Stimulated activated naive B cell treated with anti-CD40 and anti-IgM and Interleukin-4, amounts not matched to agents 10 μg/mL and 1 μg/mL and 100 μg/mL, for 72 hours (primary cell): ENCODE measurements at regions not wholly inside any gene's neighbourhood (a gene's known extent, or its start where the extent isn't known, plus 50 kb on each side); places are given as distances from the start of the nearest gene placed in this dataset.
A peak's percentile ranks its signal among the peaks of the same experiment; 100 is the strongest.

ENCODE experiments used
- ATAC-seq, 2 donors: fragments of 150-1000 bp; cut with Tn5 transposase; replicated peaks; 2 replicates each; pipeline ENCODE4 v1.10.0; 2021; ENCODE audit warnings: moderate library complexity in 1 of 2
- DNase-seq: peaks from one replicate; pipeline ENCODE4 v3.0.0; 2021
- H3K27ac Mint-ChIP-seq: one replicate; pipeline ENCODE4 v1.8.0; 2022; ENCODE audit warnings: mild to moderate bottlenecking, mixed read lengths
- H3K27me3 Mint-ChIP-seq, 2 donors: one replicate each; pipeline ENCODE4 v1.8.0; 2022; ENCODE audit warnings: mixed read lengths in 2 of 2
- H3K36me3 Mint-ChIP-seq, 2 donors: one replicate each; pipeline ENCODE4 v1.8.0; 2022; ENCODE audit warnings: mixed read lengths in 2 of 2, mild to moderate bottlenecking in 1 of 2
- H3K4me1 Mint-ChIP-seq, 2 donors: one replicate each; pipeline ENCODE4 v1.8.0; 2022; ENCODE audit warnings: mixed read lengths in 2 of 2, mild to moderate bottlenecking in 1 of 2
- H3K4me3 Mint-ChIP-seq, 2 donors: one replicate each; pipeline ENCODE4 v1.8.0; 2022; ENCODE audit warnings: mild to moderate bottlenecking in 2 of 2, mixed read lengths in 2 of 2, moderate library complexity in 1 of 2
- H3K9me3 Mint-ChIP-seq, 2 donors: one replicate each; pipeline ENCODE4 v1.8.0; 2022; ENCODE audit warnings: mixed read lengths in 2 of 2, mild to moderate bottlenecking in 1 of 2

DNA sequence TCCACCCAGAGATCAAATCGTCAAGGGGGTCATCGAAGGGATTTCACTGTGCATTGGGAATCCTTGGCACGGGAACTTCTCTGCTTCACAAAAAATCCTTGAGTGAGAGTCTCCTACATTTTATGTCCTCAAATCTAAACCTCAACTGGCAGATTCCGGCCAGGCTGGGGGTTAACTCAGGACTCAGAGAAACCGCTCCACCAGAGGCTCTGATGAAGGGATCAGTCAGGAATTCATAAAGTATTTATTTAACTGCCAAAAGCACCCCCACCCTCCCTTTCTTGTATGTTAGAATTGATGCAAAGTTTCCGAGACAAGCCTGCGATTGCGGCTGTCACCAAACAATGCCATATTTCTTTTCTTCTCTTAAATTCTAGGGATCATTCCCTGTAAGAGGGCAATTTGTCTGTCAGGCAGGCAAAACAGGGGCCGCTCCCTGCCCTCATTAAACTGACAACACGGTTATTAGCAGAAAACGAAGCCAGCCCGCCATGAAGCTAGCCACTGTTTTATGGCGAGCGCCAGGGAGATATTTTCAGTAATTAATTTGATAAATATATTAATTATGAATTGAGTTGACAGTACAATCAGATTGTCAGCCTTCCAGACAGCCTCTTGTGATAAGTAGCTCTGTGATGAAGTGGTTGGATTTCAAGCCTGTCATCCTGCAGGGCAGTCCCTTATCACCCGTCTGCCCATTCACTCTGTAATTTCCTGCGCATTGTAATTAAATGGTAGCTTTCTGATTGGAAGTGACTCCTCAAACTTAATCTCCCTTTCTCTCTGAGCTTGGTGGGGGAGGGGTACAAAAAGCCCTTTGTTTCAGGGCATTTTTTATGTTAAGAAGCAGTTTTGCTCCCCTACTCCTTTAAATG is 153.0 kb upstream of the GPR26 start:
- peaks cover 10 to 14% of the 10 kb centered on the region in 2 donors for H3K27me3 Mint-ChIP-seq
- H3K4me3 Mint-ChIP-seq = no peak overlapping the region
- H3K36me3 Mint-ChIP-seq = peaks cover 0 to 4% of the 10 kb centered on the region in 2 donors
- ATAC-seq (no peak), DNase-seq (no peak)
- H3K4me1 Mint-ChIP-seq = peaks cover 0 to 4% of the 10 kb centered on the region in 2 donors
- H3K27ac Mint-ChIP-seq = no peak overlapping the region
- no peaks in the 10 kb centered on the region for H3K9me3 Mint-ChIP-seq

GRCh38 chr10:123513870-123514269 is 152.3 kb upstream of the GPR26 start:
- Mint-ChIP-seq H3K36me3 (peaks cover 0 to 4% of the 10 kb centered on the region in 2 donors), H3K9me3 (no peaks in the 10 kb centered on the region), H3K27me3 (peaks cover 10 to 14% of the 10 kb centered on the region in 2 donors), H3K4me1 (peaks cover 0 to 3% of the 10 kb centered on the region in 2 donors), H3K27ac (no peak overlapping the region), H3K4me3 (no peak overlapping the region)
- ATAC-seq (no peak), DNase-seq (no peak)

DNA sequence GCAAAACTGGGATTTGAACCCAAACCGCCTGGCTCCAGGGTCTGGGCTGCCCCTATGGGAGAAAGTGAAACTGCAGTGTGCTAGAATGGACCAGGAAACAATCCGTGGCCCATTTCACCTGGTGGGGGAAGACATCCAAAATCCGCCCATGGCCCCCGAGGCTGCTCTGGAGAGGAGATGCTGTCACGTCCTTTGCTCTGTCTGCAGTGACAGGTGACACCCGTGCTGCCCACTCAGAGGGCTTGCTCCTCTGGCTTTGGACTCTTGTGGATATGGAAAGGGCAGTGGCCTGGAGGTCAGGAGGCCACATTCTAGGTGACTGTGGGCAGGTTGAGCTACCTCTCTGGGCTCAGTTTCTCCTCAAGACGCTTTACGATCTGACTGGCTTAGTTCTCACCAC is 151.2 kb upstream of the GPR26 start:
- Mint-ChIP-seq H3K27me3 (peaks cover 10 to 14% of the 10 kb centered on the region in 2 donors), H3K4me3 (no peak overlapping the region), H3K9me3 (no peaks in the 10 kb centered on the region), H3K4me1 (peaks cover 0 to 3% of the 10 kb centered on the region in 2 donors), H3K36me3 (no peaks in the 10 kb centered on the region), H3K27ac (no peak overlapping the region)
- DNase-seq (no peak), ATAC-seq (no peak)

- Mint-ChIP-seq H3K27ac (no peak overlapping the region), H3K36me3 (no peaks in the 10 kb centered on the region), H3K4me1 (peaks cover 0 to 3% of the 10 kb centered on the region in 2 donors), H3K27me3 (peaks cover 10 to 14% of the 10 kb centered on the region in 2 donors), H3K4me3 (no peak overlapping the region), H3K9me3 (no peaks in the 10 kb centered on the region)
- DNase-seq (no peak), ATAC-seq (no peak)
These were observed 150.5 kb upstream of the GPR26 start for GRCh38 chr10:123515661-123516060.

DNA sequence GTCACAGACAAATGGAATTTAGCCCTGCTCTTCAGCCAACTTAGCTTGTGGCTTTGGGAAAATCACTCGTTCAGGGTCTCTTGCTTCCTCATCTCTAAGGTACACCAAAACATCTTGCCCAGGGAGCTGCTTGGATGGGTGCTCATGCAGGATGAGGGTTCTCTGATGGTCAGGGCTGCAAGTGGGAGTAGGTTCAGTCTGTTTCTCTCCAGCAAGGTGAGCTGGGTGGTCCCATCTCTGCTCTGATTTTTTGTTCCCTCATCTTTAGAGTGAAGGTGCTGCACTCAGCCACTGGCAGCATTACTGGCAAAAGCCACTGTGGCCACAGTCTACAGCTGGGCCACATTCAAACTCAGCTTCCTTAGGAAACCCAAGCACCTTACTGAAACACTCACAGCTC is 149.9 kb upstream of the GPR26 start:
- Mint-ChIP-seq H3K9me3 (no peaks in the 10 kb centered on the region), H3K27ac (no peak overlapping the region), H3K4me3 (no peak overlapping the region), H3K4me1 (peaks cover 0 to 3% of the 10 kb centered on the region in 2 donors), H3K36me3 (no peaks in the 10 kb centered on the region), H3K27me3 (peaks cover 10 to 14% of the 10 kb centered on the region in 2 donors)
- ATAC-seq (no peak), DNase-seq (no peak)

DNA sequence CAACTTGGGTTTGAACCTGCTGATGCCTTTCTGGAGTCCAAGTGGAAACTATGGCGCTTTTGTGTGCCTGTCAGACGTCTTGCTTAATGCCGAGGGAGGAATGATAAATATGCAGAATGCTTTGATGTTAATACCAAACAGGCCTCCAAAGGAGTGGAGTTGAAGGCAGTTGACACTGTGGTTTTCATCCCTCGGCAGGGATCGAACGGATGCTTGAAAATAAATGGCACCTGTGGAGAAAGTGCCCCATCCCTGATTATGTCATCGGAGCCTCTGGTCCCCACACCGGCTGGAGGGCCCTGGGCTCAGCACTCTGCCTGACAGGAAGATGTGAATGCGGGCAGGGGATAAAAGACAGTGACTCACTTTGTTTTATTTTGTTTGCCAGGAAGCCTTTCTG is 148.7 kb upstream of the GPR26 start:
- no peaks in the 10 kb centered on the region for H3K36me3 Mint-ChIP-seq

DNA sequence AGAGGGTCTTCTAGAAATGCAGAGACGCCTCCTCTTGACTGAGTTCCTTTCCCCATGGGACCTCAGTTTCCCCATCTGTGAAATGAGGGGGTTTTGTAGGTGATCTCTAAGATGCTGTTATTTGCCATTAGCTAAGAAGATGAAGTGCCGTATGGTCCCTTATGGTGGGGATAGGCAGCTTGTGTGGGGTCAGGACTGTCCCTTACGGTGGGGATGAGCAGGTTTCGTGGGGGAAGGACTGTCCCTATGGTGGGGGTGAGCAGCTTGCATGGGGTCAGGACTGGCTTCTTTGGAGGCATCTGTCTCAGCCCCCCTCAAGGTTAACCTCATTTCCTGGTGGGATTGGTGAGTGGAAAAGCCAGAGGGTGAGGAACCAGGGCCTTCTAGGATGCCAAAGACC is 148.3 kb upstream of the GPR26 start:
- no peak overlapping the region for H3K4me3 Mint-ChIP-seq
- DNase-seq (no peak), ATAC-seq (no peak)
- H3K4me1 Mint-ChIP-seq = peaks cover 4 to 7% of the 10 kb centered on the region in 2 donors
- peaks cover 10 to 14% of the 10 kb centered on the region in 2 donors for H3K27me3 Mint-ChIP-seq
- no peak overlapping the region for H3K27ac Mint-ChIP-seq
- H3K36me3 Mint-ChIP-seq = no peaks in the 10 kb centered on the region
- no peaks in the 10 kb centered on the region for H3K9me3 Mint-ChIP-seq

More for the DNA sequence above, 148.7 kb upstream of the GPR26 start:
- H3K4me3 Mint-ChIP-seq = no peak overlapping the region
- no peaks in the 10 kb centered on the region for H3K9me3 Mint-ChIP-seq
- no peak for ATAC-seq
- H3K27ac Mint-ChIP-seq = no peak overlapping the region
- H3K27me3 Mint-ChIP-seq = peaks cover 10 to 14% of the 10 kb centered on the region in 2 donors
- DNase-seq = no peak
- H3K4me1 Mint-ChIP-seq = peaks cover 0 to 3% of the 10 kb centered on the region in 2 donors

GRCh38 chr10:123518765-123519164 is 147.4 kb upstream of the GPR26 start:
- Mint-ChIP-seq H3K27ac (no peak overlapping the region), H3K4me1 (peaks cover 6 to 9% of the 10 kb centered on the region in 2 donors), H3K27me3 (peaks cover 10 to 14% of the 10 kb centered on the region in 2 donors), H3K36me3 (no peaks in the 10 kb centered on the region), H3K4me3 (no peak overlapping the region), H3K9me3 (no peaks in the 10 kb centered on the region)
- DNase-seq (no peak), ATAC-seq (no peak)

DNA sequence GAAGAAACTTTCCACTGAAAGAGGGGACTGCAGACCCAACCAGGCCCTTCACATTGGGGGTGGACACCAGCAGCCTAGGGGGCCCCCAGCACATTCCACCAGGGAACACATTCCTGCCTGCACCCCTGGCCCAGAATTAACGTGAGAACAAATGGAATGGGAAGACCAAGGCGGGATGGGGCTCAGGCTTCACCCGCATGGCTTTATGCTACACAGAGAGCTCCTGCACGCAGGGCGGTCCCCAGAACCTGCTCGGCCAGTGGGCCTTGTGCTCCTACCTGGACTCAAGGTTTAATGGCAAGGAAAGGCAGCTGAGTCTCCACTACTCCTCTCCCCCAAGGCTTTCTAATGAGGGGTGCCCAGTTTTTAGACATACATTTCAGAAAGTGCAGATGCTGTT is 146.3 kb upstream of the GPR26 start:
- H3K27ac Mint-ChIP-seq = no peak overlapping the region
- H3K36me3 Mint-ChIP-seq = no peaks in the 10 kb centered on the region
- DNase-seq (no peak), ATAC-seq (no peak)
- H3K27me3 Mint-ChIP-seq = peaks cover 10 to 11% of the 10 kb centered on the region in 2 donors
- H3K4me3 Mint-ChIP-seq = no peak overlapping the region
- no peaks in the 10 kb centered on the region for H3K9me3 Mint-ChIP-seq
- H3K4me1 Mint-ChIP-seq = peaks cover 6 to 9% of the 10 kb centered on the region in 2 donors

DNA sequence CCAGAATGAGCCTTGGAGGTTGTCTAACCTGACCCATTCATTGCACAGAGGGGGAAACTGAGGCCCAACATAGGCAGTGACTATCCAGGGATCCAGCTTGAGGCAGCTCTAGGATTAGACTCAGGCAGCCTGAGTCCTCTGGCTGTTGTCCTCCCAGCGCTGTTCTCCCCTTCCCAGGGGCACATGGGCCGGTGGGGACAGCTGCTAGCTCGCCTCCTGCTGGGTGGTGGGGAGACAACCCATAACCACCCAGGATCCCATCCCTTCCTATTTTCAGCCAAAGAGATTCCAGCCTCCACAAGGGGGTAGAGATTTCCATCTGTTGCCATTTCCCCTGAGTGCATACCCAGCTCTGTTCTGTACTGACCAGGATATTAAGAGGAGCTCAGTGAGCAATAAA is 145.1 kb upstream of the GPR26 start:
- Mint-ChIP-seq H3K4me3 (no peak overlapping the region), H3K4me1 (peaks cover 6 to 9% of the 10 kb centered on the region in 2 donors), H3K27me3 (peaks cover 1 to 3% of the 10 kb centered on the region in 2 donors), H3K36me3 (no peaks in the 10 kb centered on the region), H3K9me3 (no peaks in the 10 kb centered on the region), H3K27ac (no peak overlapping the region)
- ATAC-seq (no peak), DNase-seq (no peak)

GRCh38 chr10:123521556-123521955 is 144.6 kb upstream of the GPR26 start:
- Mint-ChIP-seq H3K27ac (no peak overlapping the region), H3K9me3 (no peaks in the 10 kb centered on the region), H3K4me3 (no peak overlapping the region), H3K36me3 (no peaks in the 10 kb centered on the region), H3K27me3 (no peaks in the 10 kb centered on the region), H3K4me1 (peaks cover 6 to 14% of the 10 kb centered on the region in 2 donors)
- ATAC-seq (no peak), DNase-seq (no peak)

DNA sequence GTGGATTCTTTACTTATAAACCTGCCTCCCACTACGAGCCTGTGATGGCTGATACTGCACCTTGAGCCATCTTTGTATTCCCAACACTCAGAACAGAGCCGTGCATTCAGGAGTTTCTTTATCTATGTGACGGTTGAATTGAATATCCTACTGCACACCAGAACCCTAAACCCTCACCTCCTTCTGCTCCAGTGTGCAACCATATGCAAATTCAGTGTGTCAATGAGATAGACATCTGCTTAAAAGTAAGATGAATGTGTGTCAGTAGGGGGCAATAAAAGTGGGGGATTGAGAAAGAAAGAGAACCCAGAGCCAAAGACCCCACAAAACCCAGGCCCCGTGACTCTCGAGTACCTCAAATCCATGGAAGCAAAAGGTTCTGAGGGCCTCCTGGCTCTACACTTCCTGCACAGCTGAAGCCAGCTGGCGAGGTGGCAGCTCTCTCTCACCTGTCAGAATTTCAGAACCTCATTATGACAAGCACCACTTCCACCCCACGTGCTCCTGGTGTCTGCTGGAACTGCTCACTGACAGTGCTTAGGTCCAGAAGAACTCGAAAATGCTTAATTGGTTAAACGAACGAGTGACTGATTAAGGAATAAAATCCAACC is 143.3 kb upstream of the GPR26 start:
- no peaks in the 10 kb centered on the region for H3K9me3 Mint-ChIP-seq
- H3K4me3 Mint-ChIP-seq = no peak overlapping the region
- ATAC-seq (no peak), DNase-seq (no peak)
- H3K27me3 Mint-ChIP-seq = no peaks in the 10 kb centered on the region
- H3K27ac Mint-ChIP-seq = no peak overlapping the region
- peaks cover 12 to 23% of the 10 kb centered on the region in 2 donors for H3K4me1 Mint-ChIP-seq
- H3K36me3 Mint-ChIP-seq = no peaks in the 10 kb centered on the region

GRCh38 chr10:123523833-123524232 is 142.3 kb upstream of the GPR26 start:
- H3K4me3 Mint-ChIP-seq = no peak overlapping the region
- peaks cover 12 to 23% of the 10 kb centered on the region in 2 donors for H3K4me1 Mint-ChIP-seq
- no peaks in the 10 kb centered on the region for H3K27me3 Mint-ChIP-seq
- ATAC-seq = no peak
- H3K27ac Mint-ChIP-seq = no peak overlapping the region
- no peaks in the 10 kb centered on the region for H3K9me3 Mint-ChIP-seq
- no peaks in the 10 kb centered on the region for H3K36me3 Mint-ChIP-seq
- DNase-seq = no peak

DNA sequence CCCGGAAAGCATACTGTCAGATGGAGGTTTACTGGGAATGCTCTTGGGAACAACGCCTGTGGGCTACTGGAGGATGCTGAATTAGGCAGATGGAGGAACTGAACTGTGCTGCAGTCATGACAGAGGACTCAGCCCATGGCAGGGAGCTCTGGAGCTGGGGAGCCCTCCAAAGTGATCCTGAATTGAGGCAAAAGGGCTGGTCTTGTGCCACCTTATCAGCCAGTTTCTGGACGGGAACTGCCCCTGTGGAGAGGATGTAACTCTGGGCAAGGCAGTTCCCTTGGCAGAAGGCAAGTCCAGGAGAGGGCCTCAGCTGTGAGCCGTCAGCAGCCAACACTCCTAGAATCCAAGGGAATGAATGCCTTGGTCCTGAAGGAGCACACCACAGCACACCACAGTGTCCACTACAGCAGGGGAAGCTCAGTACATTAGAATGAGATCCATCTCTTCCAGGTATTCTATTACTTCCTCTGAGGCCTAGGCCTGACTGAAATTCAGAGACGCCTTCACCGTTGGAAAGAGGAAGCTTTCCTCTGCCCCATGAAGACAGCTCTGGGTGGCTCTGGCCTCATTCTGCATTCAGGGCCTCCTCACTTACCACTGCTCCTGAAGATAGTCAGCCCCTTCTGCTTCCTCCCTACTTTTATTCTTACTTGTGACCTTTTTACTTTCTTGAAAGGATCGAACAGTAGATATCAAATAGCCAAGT is 139.6 kb upstream of the GPR26 start:
- Mint-ChIP-seq H3K4me1 (peaks cover 12 to 23% of the 10 kb centered on the region in 2 donors), H3K4me3 (peak overlapping the region in 1 of 2 donors; percentile 30), H3K27me3 (no peaks in the 10 kb centered on the region), H3K9me3 (no peaks in the 10 kb centered on the region), H3K27ac (peak overlapping the region; percentile 26), H3K36me3 (no peaks in the 10 kb centered on the region)
- peak; percentile 68 to 77 for ATAC-seq
- DNase-seq = no peak
